Body of pancreas (tissue), 4 donors: ENCODE measurements at regions not wholly inside any gene's neighbourhood (a gene's known extent, or its start where the extent isn't known, plus 50 kb on each side); places are given as distances from the start of the nearest gene placed in this dataset.

Experiments
- POLR2A ChIP-seq, 3 donors: fragments of 450-650 bp; IDR thresholded peaks; one replicate each; pipeline ENCODE4 v1.6.1; 2016; ENCODE audit warnings: antibody characterized with exemption in 3 of 3, mild to moderate bottlenecking in 2 of 3
- TF ChIP-seq, protein P1 (sequence below), 7 experiments: fragments of 450-650 bp in 4 of 7; fragments of 200-600 bp in 3 of 7; sonication (generic) in 3 of 7; IDR thresholded peaks; one replicate each; pipeline ENCODE4 v1.5.1; 2016 to 2019; ENCODE audit warnings: antibody characterized with exemption in 7 of 7

DNA sequence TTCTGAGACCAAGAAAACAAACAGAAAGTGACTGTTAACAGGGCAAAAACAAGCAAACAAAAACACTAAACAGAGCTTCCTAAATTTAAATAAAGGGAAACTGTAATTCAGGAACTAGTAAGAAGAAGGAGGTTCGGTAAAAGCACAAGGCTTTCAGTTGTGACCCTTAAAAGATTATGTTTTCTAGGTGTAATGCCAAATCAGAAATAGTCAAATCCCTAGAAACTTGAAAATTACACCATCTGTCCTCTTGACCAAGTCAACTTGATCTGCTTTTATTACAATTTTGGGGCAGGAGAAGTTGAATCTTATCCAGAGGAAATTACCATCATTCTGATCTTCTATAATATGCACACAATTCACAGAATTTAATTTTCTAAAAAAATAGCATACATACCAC lies 754.0 kb upstream of the ADGRL4 start:
- TF ChIP-seq, protein P1, sequence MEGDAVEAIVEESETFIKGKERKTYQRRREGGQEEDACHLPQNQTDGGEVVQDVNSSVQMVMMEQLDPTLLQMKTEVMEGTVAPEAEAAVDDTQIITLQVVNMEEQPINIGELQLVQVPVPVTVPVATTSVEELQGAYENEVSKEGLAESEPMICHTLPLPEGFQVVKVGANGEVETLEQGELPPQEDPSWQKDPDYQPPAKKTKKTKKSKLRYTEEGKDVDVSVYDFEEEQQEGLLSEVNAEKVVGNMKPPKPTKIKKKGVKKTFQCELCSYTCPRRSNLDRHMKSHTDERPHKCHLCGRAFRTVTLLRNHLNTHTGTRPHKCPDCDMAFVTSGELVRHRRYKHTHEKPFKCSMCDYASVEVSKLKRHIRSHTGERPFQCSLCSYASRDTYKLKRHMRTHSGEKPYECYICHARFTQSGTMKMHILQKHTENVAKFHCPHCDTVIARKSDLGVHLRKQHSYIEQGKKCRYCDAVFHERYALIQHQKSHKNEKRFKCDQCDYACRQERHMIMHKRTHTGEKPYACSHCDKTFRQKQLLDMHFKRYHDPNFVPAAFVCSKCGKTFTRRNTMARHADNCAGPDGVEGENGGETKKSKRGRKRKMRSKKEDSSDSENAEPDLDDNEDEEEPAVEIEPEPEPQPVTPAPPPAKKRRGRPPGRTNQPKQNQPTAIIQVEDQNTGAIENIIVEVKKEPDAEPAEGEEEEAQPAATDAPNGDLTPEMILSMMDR (IDR thresholded peaks at IDR 0.05), result no peak
- TF ChIP-seq POLR2A (IDR thresholded peaks at IDR 0.05), result no peak
